ENCODE measurements at regions not wholly inside any gene's neighbourhood (a gene's known extent, or its start where the extent isn't known, plus 50 kb on each side); places are given as distances from the start of the nearest gene placed in this dataset.

GRCh38 chr2:154924531-154924930 is 226.0 kb downstream of the KCNJ3 start:
- TF ChIP-seq CTCF (IDR thresholded peaks at IDR 0.05) (no peak), POLR2A (IDR thresholded peaks at IDR 0.05) (no peak), EP300 (IDR thresholded peaks at IDR 0.05) (no peak), POLR2AphosphoS5 (IDR thresholded peaks at IDR 0.05) (no peak)

All from sigmoid colon (tissue), 4 donors.